Neutrophil (primary cell): ENCODE measurements at regions not wholly inside any gene's neighbourhood (a gene's known extent, or its start where the extent isn't known, plus 50 kb on each side); places are given as distances from the start of the nearest gene placed in this dataset.

Experiments used
- H3K27ac ChIP-seq: fragments of 200-600 bp; sonication (generic); 2 replicates; pipeline ENCODE4 v1.5.1; 2016; ENCODE audit warnings: mild to moderate bottlenecking, moderate library complexity
- H3K27me3 ChIP-seq: fragments of 200-600 bp; sonication (generic); 2 replicates; pipeline ENCODE4 v1.6.0; 2016; ENCODE audit warnings: mild to moderate bottlenecking
- H3K36me3 ChIP-seq: fragments of 200-600 bp; sonication (generic); 2 replicates; pipeline ENCODE4 v1.5.1; 2017
- H3K4me1 ChIP-seq, 2 experiments: fragments of 200-600 bp in 1 of 2; sonication (generic) in 1 of 2; 1 replicate in 1 of 2; 2 replicates in 1 of 2; pipeline versions ENCODE4 v1.5.1 to v1.6.1; 2013 to 2016; ENCODE audit warnings: low read depth in 1 of 2, low read length in 1 of 2, mild to moderate bottlenecking in 1 of 2, moderate library complexity in 1 of 2; ENCODE audit not compliant: control insufficient read depth in 1 of 2, insufficient read depth in 1 of 2
- H3K4me3 ChIP-seq, 2 experiments: fragments of 200-600 bp in 1 of 2; sonication (generic) in 1 of 2; 1 replicate in 1 of 2; 2 replicates in 1 of 2; pipeline ENCODE4 v1.5.1; 2013 to 2016; ENCODE audit warnings: low read depth in 1 of 2, low read length in 1 of 2, mild to moderate bottlenecking in 1 of 2, moderate library complexity in 1 of 2
- H3K9me3 ChIP-seq: fragments of 200-600 bp; sonication (generic); 2 replicates; pipeline ENCODE4 v1.5.1; 2016
- TF ChIP-seq, protein P1 (sequence below): fragments of 200-600 bp; sonication (generic); IDR thresholded peaks from 2 replicates; pipeline ENCODE4 v1.5.1; 2016; ENCODE audit warnings: antibody characterized with exemption

DNA sequence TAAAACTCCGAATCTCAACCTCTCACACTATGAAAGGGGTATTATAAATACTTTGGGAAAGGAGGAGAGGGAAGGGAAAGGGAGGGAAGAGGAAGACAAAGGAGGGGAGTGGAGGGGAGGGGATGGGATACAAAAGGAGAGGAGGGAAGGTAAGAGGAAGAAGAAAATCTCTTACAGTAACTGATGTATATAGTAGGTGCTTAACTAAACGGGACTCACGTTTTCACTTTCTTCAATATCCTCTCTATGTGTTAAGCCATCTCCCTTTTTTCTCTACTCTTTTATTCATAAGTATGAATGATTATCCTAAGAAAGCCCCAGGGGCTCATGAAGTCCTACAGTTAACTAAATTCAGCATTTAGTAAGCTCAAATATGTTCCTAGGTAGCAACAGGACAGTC is 729.6 kb upstream of the NR2F2 start:
- no peaks in the 10 kb centered on the region for H3K9me3 ChIP-seq
- no peaks in the 10 kb centered on the region for H3K36me3 ChIP-seq
- H3K27me3 ChIP-seq, result no peaks in the 10 kb centered on the region
- TF ChIP-seq, protein P1, sequence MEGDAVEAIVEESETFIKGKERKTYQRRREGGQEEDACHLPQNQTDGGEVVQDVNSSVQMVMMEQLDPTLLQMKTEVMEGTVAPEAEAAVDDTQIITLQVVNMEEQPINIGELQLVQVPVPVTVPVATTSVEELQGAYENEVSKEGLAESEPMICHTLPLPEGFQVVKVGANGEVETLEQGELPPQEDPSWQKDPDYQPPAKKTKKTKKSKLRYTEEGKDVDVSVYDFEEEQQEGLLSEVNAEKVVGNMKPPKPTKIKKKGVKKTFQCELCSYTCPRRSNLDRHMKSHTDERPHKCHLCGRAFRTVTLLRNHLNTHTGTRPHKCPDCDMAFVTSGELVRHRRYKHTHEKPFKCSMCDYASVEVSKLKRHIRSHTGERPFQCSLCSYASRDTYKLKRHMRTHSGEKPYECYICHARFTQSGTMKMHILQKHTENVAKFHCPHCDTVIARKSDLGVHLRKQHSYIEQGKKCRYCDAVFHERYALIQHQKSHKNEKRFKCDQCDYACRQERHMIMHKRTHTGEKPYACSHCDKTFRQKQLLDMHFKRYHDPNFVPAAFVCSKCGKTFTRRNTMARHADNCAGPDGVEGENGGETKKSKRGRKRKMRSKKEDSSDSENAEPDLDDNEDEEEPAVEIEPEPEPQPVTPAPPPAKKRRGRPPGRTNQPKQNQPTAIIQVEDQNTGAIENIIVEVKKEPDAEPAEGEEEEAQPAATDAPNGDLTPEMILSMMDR, result no peak
- no peak overlapping the region for H3K4me3 ChIP-seq
- H3K4me1 ChIP-seq, result no peaks in the 10 kb centered on the region
- no peak overlapping the region for H3K27ac ChIP-seq

DNA sequence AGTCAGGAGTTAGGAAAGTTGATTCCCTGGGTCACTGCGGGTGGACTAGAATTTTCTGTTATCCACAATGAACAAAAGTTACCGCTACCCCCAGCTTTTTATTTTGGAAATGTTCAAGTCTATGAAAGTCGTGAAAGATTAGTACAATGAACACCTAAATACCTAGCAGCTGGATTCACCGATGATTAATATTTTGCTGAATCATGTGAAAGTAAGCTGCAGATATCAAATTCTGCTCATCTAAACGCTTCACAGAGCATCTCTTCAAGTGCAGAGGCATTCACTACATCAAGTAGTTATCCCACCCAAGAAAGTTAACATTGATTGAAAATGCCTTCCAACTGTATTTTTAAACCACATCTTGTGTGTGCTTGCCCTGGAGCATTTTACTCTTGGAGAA is 729.0 kb upstream of the NR2F2 start:
- Histone ChIP-seq H3K4me1 (no peaks in the 10 kb centered on the region), H3K27me3 (no peaks in the 10 kb centered on the region), H3K4me3 (no peak overlapping the region), H3K9me3 (no peaks in the 10 kb centered on the region), H3K27ac (no peak overlapping the region), H3K36me3 (no peaks in the 10 kb centered on the region)
- TF ChIP-seq, protein P1, result no peak

DNA sequence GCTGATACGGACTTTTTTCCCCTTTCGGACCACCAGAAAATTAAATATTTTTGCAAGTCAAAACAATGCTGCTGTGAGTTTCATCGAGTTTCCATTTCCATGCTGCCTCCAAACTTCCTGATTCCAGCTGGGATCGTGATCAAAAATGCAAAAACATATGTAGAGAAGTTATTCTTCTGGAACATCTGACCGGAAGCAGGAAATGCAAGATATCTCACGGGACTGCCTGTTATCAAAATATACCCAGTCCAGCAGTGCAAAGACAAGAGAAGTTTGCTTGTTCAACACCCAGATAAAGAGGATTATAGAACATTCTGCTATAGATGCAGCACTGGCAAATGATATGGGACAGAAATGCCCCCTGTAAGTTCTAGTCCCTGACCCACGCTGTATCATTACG is 726.7 kb upstream of the NR2F2 start:
- TF ChIP-seq, protein P1, result no peak
- H3K27me3 ChIP-seq, result no peaks in the 10 kb centered on the region
- no peaks in the 10 kb centered on the region for H3K4me1 ChIP-seq
- no peak overlapping the region for H3K27ac ChIP-seq
- no peaks in the 10 kb centered on the region for H3K36me3 ChIP-seq
- no peaks in the 10 kb centered on the region for H3K9me3 ChIP-seq
- H3K4me3 ChIP-seq, result no peak overlapping the region

DNA sequence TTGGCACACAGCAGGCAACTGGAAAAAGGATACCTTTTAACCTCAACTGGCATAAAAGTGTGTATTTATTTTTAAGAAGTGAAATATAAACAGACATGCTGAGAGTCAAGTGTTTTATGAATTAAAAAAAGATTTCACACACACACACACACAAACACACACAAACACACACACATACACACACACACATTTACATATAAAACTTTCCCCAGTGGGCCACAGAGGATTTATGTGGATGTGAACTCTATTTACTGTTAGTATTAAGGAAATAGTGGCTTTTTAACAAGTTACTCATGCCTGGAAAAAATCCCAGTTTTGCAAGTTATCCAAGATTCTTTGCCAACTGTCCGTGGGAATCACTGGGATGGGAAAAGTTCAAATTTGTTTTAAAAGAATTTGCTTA is 725.9 kb upstream of the NR2F2 start:
- Histone ChIP-seq H3K36me3 (no peaks in the 10 kb centered on the region), H3K27me3 (no peaks in the 10 kb centered on the region), H3K9me3 (no peaks in the 10 kb centered on the region), H3K4me1 (no peaks in the 10 kb centered on the region), H3K4me3 (no peak overlapping the region), H3K27ac (no peak overlapping the region)
- TF ChIP-seq, protein P1, result no peak

DNA sequence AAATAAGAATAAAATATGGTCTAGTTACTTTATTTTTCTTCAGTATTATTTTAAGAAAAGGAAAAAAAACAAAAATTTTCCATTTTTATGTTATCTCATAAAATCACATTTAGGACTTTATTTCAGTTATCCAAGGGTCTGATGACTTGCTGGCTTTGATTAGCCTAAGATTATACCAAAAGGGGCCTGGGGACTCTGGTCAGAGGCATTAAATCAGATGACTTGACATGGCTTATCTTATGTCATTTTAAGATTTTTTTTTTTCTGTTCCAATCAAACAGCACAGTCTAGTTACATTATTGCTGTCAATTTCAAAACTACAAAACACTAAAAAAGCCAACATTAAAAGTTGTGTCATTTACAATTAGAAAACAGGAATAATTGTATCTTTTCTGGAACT is 725.4 kb upstream of the NR2F2 start:
- no peaks in the 10 kb centered on the region for H3K27me3 ChIP-seq
- no peaks in the 10 kb centered on the region for H3K4me1 ChIP-seq
- TF ChIP-seq, protein P1, result no peak
- no peaks in the 10 kb centered on the region for H3K9me3 ChIP-seq
- no peak overlapping the region for H3K4me3 ChIP-seq
- no peaks in the 10 kb centered on the region for H3K36me3 ChIP-seq
- no peak overlapping the region for H3K27ac ChIP-seq

DNA sequence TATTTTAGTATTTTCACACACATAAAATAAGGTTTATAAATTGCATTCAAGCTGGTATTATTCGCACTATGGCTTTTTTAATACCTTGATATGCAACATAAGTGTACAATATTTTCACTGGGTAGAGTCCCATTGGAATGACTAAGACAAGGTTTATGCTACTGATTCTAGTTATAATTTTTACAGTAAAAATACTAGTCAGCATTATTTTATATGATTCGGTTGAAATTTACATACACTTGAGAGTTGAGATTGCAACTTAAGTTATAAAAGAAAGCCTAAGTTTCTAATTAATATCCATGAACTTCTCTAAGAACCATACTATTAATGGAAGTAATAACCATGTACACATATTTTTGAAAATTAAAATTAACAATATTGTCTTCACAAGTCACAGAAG is 723.9 kb upstream of the NR2F2 start:
- H3K36me3 ChIP-seq, result no peaks in the 10 kb centered on the region
- no peaks in the 10 kb centered on the region for H3K27me3 ChIP-seq
- no peaks in the 10 kb centered on the region for H3K4me1 ChIP-seq
- no peaks in the 10 kb centered on the region for H3K9me3 ChIP-seq
- no peak overlapping the region for H3K4me3 ChIP-seq
- TF ChIP-seq, protein P1, result no peak
- no peak overlapping the region for H3K27ac ChIP-seq
